ENCODE measurements at regions not wholly inside any gene's neighbourhood (a gene's known extent, or its start where the extent isn't known, plus 50 kb on each side); places are given as distances from the start of the nearest gene placed in this dataset.

DNA sequence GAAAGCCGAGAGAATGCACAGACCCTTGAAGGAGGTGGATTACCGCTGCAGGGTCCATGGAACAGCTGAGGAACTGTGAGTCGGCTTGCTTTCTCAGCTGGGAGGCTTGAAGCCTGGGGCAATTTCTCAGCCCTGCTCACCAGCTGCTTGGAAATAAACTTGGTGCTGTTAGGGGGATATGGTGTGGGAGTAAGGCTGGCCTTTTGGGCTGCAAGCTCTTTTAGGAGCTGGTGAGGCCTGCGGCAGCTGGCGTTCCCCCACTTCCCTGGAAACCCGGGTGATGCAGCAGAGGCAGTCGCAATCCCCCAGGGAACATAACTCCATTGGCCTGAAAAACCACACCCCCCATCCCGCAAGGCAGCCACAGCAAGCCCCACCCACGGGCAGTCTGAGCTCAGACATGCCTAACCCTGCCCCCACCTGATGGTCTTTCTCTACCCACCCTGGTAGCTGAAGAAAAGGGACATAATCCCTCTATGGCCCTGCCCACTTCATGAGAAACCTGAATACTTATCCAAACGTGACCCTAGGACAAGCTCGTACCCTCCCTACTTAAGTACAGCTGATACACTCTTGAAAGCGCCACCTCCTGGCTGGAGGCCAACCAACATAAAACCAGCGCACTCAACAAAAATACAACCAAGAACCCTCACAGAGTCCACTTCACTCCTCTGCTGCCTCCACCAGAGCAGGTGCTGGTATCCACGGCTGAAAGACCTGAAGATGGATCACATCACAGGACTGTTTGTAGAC, 1995.8 kb downstream of the NCAM2 start:
- no peak for DNase-seq
- H3K27ac Mint-ChIP-seq, result no peak overlapping the region
- peaks cover 62% of the 10 kb centered on the region for H3K9me3 Mint-ChIP-seq
- H3K36me3 Mint-ChIP-seq (ENCODE audit: low read depth), result 0 out of 2 replicates have a peak, but pooled peaks cover 7% of the 10 kb centered on the region
- no peaks in the 10 kb centered on the region for H3K27me3 Mint-ChIP-seq (ENCODE audit: insufficient read depth)
- TF ChIP-seq, protein P1, sequence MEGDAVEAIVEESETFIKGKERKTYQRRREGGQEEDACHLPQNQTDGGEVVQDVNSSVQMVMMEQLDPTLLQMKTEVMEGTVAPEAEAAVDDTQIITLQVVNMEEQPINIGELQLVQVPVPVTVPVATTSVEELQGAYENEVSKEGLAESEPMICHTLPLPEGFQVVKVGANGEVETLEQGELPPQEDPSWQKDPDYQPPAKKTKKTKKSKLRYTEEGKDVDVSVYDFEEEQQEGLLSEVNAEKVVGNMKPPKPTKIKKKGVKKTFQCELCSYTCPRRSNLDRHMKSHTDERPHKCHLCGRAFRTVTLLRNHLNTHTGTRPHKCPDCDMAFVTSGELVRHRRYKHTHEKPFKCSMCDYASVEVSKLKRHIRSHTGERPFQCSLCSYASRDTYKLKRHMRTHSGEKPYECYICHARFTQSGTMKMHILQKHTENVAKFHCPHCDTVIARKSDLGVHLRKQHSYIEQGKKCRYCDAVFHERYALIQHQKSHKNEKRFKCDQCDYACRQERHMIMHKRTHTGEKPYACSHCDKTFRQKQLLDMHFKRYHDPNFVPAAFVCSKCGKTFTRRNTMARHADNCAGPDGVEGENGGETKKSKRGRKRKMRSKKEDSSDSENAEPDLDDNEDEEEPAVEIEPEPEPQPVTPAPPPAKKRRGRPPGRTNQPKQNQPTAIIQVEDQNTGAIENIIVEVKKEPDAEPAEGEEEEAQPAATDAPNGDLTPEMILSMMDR (IDR thresholded peaks at IDR 0.05), result no peak
- H3K4me3 Mint-ChIP-seq, result no peak overlapping the region
- no peaks in the 10 kb centered on the region for H3K4me1 Mint-ChIP-seq (ENCODE audit: low read depth)

DNA sequence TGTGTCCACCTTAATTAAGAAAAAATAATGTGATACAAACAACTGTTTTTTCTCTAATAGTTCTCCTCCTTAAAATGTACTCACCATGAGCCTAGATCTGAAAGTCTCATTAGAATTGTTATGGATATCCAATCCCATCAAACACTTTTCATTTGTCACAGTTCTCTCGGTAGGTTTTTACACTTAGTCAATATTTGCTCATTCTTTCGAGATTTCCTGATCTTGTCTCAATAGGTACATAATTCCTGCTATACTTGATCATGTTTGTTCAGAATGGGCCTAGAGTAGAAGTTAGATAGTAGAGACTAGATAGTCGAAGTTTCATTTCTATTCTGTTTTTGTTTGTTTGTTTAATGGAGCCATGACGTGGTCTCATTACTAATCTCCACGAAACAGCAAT, 2005.7 kb downstream of the NCAM2 start:
- H3K9me3 Mint-ChIP-seq, result peaks cover 37% of the 10 kb centered on the region
- H3K4me1 Mint-ChIP-seq (ENCODE audit: low read depth), result no peaks in the 10 kb centered on the region
- no peak overlapping the region for H3K27ac Mint-ChIP-seq
- DNase-seq, result no peak
- no peaks in the 10 kb centered on the region for H3K27me3 Mint-ChIP-seq (ENCODE audit: insufficient read depth)
- no peak overlapping the region for H3K4me3 Mint-ChIP-seq
- TF ChIP-seq, protein P1 (IDR thresholded peaks at IDR 0.05), result no peak
- no peaks in the 10 kb centered on the region for H3K36me3 Mint-ChIP-seq (ENCODE audit: low read depth)

DNA sequence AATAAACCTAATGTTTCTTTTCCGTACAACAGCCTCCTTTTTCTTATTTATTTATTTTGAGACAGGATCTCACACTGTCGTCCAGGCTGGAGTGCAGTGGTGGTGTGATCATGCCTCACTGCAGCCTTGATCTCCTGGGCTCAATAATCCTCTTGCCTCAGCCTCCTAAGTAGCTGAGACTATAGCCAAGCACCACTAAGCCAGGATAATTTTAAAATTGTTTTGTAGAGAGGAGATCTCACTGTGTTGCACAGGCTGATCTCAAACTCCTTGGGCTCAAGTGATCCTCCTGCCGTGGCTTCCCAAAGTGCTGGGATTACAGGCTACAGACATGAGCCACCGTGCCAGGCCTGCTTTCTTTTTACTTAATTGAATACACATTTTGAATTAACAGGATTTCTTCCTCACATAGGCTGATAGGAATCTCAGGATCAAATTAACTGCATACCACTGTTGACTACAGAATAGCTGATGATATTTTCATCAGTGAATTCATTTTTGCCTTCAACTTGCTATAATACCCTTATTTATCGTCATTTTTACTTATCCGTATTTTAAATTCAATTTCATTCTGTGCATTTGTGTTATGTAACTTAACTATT, 2010.5 kb downstream of the NCAM2 start:
- H3K9me3 Mint-ChIP-seq, result peaks cover 50% of the 10 kb centered on the region
- no peaks in the 10 kb centered on the region for H3K36me3 Mint-ChIP-seq (ENCODE audit: low read depth)
- TF ChIP-seq, protein P1 (IDR thresholded peaks at IDR 0.05), result no peak
- no peaks in the 10 kb centered on the region for H3K4me1 Mint-ChIP-seq (ENCODE audit: low read depth)
- no peaks in the 10 kb centered on the region for H3K27me3 Mint-ChIP-seq (ENCODE audit: insufficient read depth)
- no peak overlapping the region for H3K27ac Mint-ChIP-seq
- no peak for DNase-seq
- no peak overlapping the region for H3K4me3 Mint-ChIP-seq

DNA sequence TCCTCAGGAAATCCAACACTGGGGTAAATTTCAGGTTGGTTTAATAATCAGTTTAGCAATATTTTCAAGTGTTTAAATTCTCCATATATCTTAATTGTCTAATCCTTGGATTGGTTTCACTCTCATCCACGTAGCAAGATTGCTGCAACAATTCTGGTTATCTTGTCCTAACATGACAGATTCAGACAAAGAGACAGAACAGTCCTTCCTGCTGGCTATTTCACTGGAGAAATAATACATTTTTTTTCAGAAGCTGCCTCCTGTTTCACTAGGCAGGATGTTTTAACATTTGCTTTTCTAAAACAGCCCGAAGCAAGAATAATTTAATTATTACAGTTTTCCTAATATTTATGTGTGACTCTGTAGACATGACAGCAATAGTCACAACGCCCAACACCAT, 2011.2 kb downstream of the NCAM2 start:
- TF ChIP-seq, protein P1 (IDR thresholded peaks at IDR 0.05), result no peak
- H3K4me1 Mint-ChIP-seq (ENCODE audit: low read depth), result no peaks in the 10 kb centered on the region
- H3K27ac Mint-ChIP-seq, result no peak overlapping the region
- DNase-seq, result no peak
- no peaks in the 10 kb centered on the region for H3K27me3 Mint-ChIP-seq (ENCODE audit: insufficient read depth)
- no peak overlapping the region for H3K4me3 Mint-ChIP-seq
- peaks cover 1% of the 10 kb centered on the region; the same call in 1 of the 2 replicates for H3K36me3 Mint-ChIP-seq (ENCODE audit: low read depth)
- H3K9me3 Mint-ChIP-seq, result peaks cover 52% of the 10 kb centered on the region

DNA sequence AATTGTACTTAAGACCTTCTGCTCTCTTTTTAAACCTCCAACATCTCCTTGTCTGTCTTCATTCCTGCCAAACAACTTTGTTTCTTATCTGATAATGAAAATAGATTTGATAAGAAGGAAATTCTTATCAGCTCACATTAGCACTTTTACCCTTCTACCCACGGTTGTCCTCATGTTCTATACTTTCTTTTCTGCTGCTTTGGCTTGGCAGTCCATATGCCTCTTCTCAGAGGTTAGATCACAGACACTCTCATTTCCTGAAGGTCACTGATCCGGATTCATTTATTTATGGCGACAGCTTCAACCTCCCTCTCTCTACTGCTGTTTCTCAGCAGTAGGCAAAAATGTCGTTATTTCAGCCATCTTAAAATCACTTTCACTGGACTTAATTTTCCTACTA, 2015.8 kb downstream of the NCAM2 start:
- Mint-ChIP-seq H3K27ac (no peak overlapping the region), H3K4me1 (ENCODE audit: low read depth) (no peaks in the 10 kb centered on the region)
- TF ChIP-seq, protein P1 (IDR thresholded peaks at IDR 0.05), result no peak

More for the DNA sequence above, 2015.8 kb downstream of the NCAM2 start:
- Mint-ChIP-seq H3K36me3 (ENCODE audit: low read depth) (peaks cover 7% of the 10 kb centered on the region; the same call in 1 of the 2 replicates), H3K4me3 (no peak overlapping the region), H3K27me3 (ENCODE audit: insufficient read depth) (no peaks in the 10 kb centered on the region; the same call in 1 of the 2 replicates), H3K9me3 (peaks cover 51% of the 10 kb centered on the region)
- no peak for DNase-seq
